Fibroblast of lung (primary cell): ENCODE measurements at regions not wholly inside any gene's neighbourhood (a gene's known extent, or its start where the extent isn't known, plus 50 kb on each side); places are given as distances from the start of the nearest gene placed in this dataset.

ENCODE experiments used
- DNase-seq, 2 donors: peaks; one replicate each; pipeline versions ENCODE4 v3.0.0 to v3.0.0-alpha.2; 2010; ENCODE audit warnings: low read depth in 2 of 2
- H2AFZ ChIP-seq: 2 replicates; pipeline ENCODE4 v1.5.1; 2012; ENCODE audit warnings: low read length, control low read depth, inconsistent platforms
- H3K27ac ChIP-seq: 2 replicates; pipeline ENCODE4 v1.5.1; 2011; ENCODE audit warnings: low read length, control low read depth; ENCODE audit not compliant: insufficient read depth
- H3K27me3 ChIP-seq: 2 replicates; pipeline ENCODE4 v1.5.1; 2011; ENCODE audit warnings: mild to moderate bottlenecking, low read length; ENCODE audit not compliant: control insufficient read depth, insufficient read depth
- H3K36me3 ChIP-seq: 2 replicates; pipeline ENCODE4 v1.5.1; 2011; ENCODE audit warnings: low read length; ENCODE audit not compliant: control insufficient read depth, insufficient read depth
- H3K4me1 ChIP-seq: 2 replicates; pipeline ENCODE4 v1.5.1; 2011; ENCODE audit warnings: low read length; ENCODE audit not compliant: control insufficient read depth, insufficient read depth; ENCODE audit errors: extremely low read depth
- H3K4me2 ChIP-seq: 2 replicates; pipeline ENCODE4 v1.5.1; 2011; ENCODE audit warnings: low read length, control low read depth; ENCODE audit not compliant: insufficient read depth; ENCODE audit errors: extremely low read depth
- H3K4me3 ChIP-seq, 4 experiments: fragments of 200-600 bp in 1 of 4; sonication (generic) in 1 of 4; replicated peaks in 1 of 4; 2 replicates each; pipeline ENCODE4 v1.5.1; 2011 to 2016; ENCODE audit warnings: low read length in 4 of 4, low read depth in 3 of 4, mild to moderate bottlenecking in 3 of 4, control low read depth in 2 of 4, inconsistent platforms in 1 of 4, mixed read lengths in 1 of 4; ENCODE audit not compliant: insufficient read depth in 1 of 4; ENCODE audit errors: control extremely low read depth in 1 of 4
- H3K79me2 ChIP-seq: 2 replicates; pipeline ENCODE4 v1.5.1; 2012; ENCODE audit warnings: mild to moderate bottlenecking, low read length, inconsistent platforms; ENCODE audit not compliant: control insufficient read depth, insufficient read depth
- H3K9ac ChIP-seq: 2 replicates; pipeline ENCODE4 v1.5.1; 2011; ENCODE audit warnings: mild to moderate bottlenecking, low read length, control low read depth; ENCODE audit not compliant: insufficient read depth
- H3K9me3 ChIP-seq: 2 replicates; pipeline ENCODE4 v1.5.1; 2012; ENCODE audit warnings: low read depth, low read length; ENCODE audit not compliant: control insufficient read depth, insufficient read depth
- H4K20me1 ChIP-seq: 2 replicates; pipeline ENCODE4 v1.5.1; 2011; ENCODE audit warnings: low read length; ENCODE audit not compliant: control insufficient read depth, insufficient read depth; ENCODE audit errors: extremely low read depth
- EZH2 ChIP-seq: IDR thresholded peaks from 2 replicates; pipeline ENCODE4 v1.5.1; 2012; ENCODE audit warnings: low read length, control low read depth, mild to moderate bottlenecking; ENCODE audit errors: missing control alignments
- TF ChIP-seq, protein P1 (sequence below), 2 donors: IDR thresholded peaks in 1 of 2; conservative IDR thresholded peaks in 1 of 2; 1 replicate in 1 of 2; 2 replicates in 1 of 2; pipeline ENCODE4 v1.5.1; 2011 to 2012; ENCODE audit warnings: low read length in 2 of 2, control low read depth in 1 of 2, inconsistent platforms in 1 of 2, low read depth in 1 of 2, mild to moderate bottlenecking in 1 of 2

- TF ChIP-seq EZH2 = no peak
- TF ChIP-seq, protein P1, sequence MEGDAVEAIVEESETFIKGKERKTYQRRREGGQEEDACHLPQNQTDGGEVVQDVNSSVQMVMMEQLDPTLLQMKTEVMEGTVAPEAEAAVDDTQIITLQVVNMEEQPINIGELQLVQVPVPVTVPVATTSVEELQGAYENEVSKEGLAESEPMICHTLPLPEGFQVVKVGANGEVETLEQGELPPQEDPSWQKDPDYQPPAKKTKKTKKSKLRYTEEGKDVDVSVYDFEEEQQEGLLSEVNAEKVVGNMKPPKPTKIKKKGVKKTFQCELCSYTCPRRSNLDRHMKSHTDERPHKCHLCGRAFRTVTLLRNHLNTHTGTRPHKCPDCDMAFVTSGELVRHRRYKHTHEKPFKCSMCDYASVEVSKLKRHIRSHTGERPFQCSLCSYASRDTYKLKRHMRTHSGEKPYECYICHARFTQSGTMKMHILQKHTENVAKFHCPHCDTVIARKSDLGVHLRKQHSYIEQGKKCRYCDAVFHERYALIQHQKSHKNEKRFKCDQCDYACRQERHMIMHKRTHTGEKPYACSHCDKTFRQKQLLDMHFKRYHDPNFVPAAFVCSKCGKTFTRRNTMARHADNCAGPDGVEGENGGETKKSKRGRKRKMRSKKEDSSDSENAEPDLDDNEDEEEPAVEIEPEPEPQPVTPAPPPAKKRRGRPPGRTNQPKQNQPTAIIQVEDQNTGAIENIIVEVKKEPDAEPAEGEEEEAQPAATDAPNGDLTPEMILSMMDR (conservative IDR thresholded peaks at IDR 0.05 in 1 of 2, IDR thresholded peaks at IDR 0.05 in 1 of 2; ENCODE audit: low read depth in 1 of 2, low read length in 2 of 2) = no peak
Observed at GRCh38 chr2:163856941-163857340, 121.1 kb upstream of the FIGN start.

DNA sequence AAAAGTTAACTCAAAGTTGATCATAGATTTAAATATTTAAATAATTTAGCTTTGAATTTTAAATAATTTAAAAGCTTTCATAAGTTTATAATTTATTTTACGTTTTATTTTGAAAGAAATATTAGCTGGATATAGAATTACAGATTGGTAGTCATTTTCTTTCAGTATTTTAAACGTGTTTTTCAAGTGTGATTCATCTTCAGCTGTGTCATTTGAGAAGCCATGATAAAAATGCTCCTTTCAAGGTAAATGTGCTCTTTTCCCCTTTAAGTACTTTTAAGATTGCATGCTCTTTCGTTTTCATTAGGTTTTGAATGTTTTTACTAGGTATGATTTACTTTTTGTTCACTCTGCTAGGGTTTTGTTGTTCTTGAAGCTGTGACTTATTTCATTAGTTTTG is 116.8 kb upstream of the FIGN start:
- no peak overlapping the region for H3K4me3 ChIP-seq
- no peak overlapping the region for H3K4me2 ChIP-seq
- H3K79me2 ChIP-seq = no peaks in the 10 kb centered on the region
- H2AFZ ChIP-seq = no peak overlapping the region
- H4K20me1 ChIP-seq = no peaks in the 10 kb centered on the region
- no peaks in the 10 kb centered on the region for H3K9me3 ChIP-seq
- no peaks in the 10 kb centered on the region for H3K36me3 ChIP-seq
- no peak for TF ChIP-seq EZH2
- TF ChIP-seq, protein P1 (conservative IDR thresholded peaks at IDR 0.05 in 1 of 2, IDR thresholded peaks at IDR 0.05 in 1 of 2; ENCODE audit: low read depth in 1 of 2, low read length in 2 of 2) = no peak
- no peaks in the 10 kb centered on the region for H3K4me1 ChIP-seq
- no peak overlapping the region for H3K9ac ChIP-seq
- no peak for DNase-seq
- H3K27me3 ChIP-seq = no peaks in the 10 kb centered on the region
- no peak overlapping the region for H3K27ac ChIP-seq

More at GRCh38 chr2:163856941-163857340, 121.1 kb upstream of the FIGN start:
- Histone ChIP-seq H3K9ac (no peak overlapping the region), H3K9me3 (no peaks in the 10 kb centered on the region), H3K36me3 (no peaks in the 10 kb centered on the region), H2AFZ (peak overlapping the region; percentile 32), H3K4me2 (no peak overlapping the region), H3K4me3 (no peak overlapping the region), H4K20me1 (no peaks in the 10 kb centered on the region), H3K27me3 (no peaks in the 10 kb centered on the region), H3K4me1 (no peaks in the 10 kb centered on the region), H3K27ac (no peak overlapping the region), H3K79me2 (no peaks in the 10 kb centered on the region)
- peak; percentile 21 to 25 for DNase-seq

DNA sequence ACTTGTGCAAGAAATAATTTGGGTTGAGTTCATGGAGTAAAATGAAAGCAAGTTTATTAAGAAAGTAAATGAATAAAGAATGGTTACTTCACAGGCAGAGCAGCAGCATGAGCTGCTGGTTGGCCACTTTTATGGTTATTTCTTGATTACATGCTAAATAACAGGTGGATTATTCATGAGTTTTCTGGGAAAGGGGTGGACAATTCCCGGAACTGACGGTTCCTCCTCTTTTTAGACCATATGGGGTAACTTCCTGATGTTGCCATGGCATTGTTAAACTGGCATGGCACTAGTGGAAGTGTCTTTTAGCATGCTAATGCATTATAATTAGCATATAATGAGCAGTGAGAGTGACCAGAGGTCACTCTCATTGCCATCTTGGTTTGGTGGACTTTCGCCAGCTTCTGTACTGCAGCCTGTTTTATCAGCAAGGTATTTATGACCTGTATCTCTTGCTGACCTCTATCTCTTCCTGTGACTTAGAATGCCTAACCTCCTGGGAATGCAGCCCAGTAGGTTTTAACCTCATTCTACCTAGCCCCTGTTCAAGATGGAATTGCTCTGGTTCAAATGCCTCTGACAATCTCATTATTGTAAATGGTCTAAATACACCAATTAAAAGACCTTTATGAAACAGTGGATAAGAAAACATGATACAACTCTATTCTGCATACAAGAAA is 114.1 kb upstream of the FIGN start:
- Histone ChIP-seq H3K36me3 (no peaks in the 10 kb centered on the region), H3K79me2 (no peaks in the 10 kb centered on the region), H3K4me2 (no peak overlapping the region), H3K4me3 (no peak overlapping the region), H3K9ac (no peak overlapping the region), H2AFZ (no peak overlapping the region), H3K4me1 (no peaks in the 10 kb centered on the region), H3K27me3 (no peaks in the 10 kb centered on the region), H4K20me1 (no peaks in the 10 kb centered on the region), H3K9me3 (no peaks in the 10 kb centered on the region), H3K27ac (no peak overlapping the region)
- TF ChIP-seq EZH2 = no peak
- TF ChIP-seq, protein P1 (conservative IDR thresholded peaks at IDR 0.05 in 1 of 2, IDR thresholded peaks at IDR 0.05 in 1 of 2; ENCODE audit: low read depth in 1 of 2, low read length in 2 of 2) = no peak
- no peak for DNase-seq
